NOMO-1 treated with dmso at 0.1 percent for 144 hours (cell line): ENCODE measurements at regions not wholly inside any gene's neighbourhood (a gene's known extent, or its start where the extent isn't known, plus 50 kb on each side); places are given as distances from the start of the nearest gene placed in this dataset.

ENCODE experiments used
- DNase-seq: peaks from one replicate; lab custom pipeline; 2025; ENCODE audit not compliant: unreplicated experiment; lab: John Stamatoyannopoulos, UW

GRCh38 chr3:19093084-19093483, 55.2 kb upstream of the KCNH8 start:
- DNase-seq, result no peak

- no peak for DNase-seq
Observed at GRCh38 chr3:19077388-19077787, 70.9 kb upstream of the KCNH8 start.

GRCh38 chr3:19075037-19075436, 73.3 kb upstream of the KCNH8 start:
- no peak for DNase-seq

DNA sequence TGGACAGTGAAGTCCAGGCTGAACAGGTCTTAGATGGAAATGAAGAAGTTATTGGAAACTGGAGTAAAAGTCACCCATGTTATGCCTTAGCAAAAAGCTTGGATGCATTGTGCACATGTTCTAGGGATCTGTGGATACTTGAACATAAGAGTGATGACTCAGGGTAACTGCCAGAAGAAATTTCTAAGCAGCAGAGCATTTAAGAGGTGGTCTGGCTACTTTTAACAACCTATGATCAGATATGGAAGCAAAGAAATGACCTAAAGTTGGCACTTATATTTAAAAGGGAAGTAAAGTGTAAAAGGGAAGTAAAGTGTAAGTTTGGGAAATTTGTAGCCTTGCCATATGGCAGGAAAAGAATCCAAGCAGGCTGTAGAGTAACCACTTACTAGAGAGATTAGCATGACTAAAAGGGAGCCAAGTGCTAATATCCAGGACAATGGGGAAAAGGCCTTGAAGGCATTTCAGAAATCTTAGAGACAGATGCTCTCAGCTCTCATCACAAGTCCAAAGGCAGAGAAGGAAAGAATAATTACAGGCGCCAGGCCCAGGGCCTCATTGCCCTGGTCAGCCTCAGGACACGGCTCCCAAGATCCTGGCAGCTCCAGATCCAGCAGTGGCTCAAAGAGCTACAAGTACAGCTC, 73.9 kb upstream of the KCNH8 start:
- no peak for DNase-seq

GRCh38 chr3:19073341-19074105, 74.8 kb upstream of the KCNH8 start:
- DNase-seq, result no peak

- DNase-seq, result no peak
Observed at GRCh38 chr3:19070325-19070724, 78.0 kb upstream of the KCNH8 start.

GRCh38 chr3:19065027-19065426, 83.3 kb upstream of the KCNH8 start:
- no peak for DNase-seq

DNA sequence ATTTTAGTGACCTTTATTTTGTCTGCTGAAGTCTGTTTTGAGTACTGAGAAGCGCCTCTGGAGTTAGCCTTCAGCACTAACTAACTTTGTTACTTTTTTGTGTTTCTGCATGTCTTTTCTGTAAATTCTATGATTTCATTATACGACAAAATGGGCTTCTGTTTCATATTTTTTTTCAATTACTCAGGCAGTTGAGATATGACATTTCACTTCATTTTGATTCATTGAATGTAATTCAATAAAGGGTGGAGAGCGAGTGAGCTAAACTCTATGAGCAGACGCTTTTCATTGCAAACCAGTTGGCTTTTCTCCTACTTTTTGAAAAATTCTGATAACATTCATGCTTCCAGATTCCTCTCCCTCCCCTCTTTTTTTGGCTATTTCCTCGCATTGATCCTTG, 84.4 kb upstream of the KCNH8 start:
- no peak for DNase-seq

DNA sequence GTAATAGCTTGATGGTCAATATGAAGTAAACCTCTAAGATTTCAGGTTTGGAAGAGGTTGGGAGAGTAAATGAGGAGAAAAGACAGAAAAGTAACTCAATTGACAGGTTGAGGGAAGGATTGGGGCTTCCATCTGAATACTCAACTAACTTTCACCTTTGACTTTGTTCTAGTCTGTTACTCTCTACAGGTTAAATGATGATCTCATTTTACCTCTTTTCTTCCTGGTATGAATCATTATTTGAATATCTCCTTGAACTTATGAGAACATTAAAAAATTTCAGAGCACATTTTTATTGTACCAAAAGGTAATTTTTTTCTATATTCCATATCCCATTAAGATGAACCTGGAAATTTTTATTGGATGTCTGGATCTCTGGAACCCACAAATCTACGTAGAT, 87.9 kb upstream of the KCNH8 start:
- no peak for DNase-seq

DNA sequence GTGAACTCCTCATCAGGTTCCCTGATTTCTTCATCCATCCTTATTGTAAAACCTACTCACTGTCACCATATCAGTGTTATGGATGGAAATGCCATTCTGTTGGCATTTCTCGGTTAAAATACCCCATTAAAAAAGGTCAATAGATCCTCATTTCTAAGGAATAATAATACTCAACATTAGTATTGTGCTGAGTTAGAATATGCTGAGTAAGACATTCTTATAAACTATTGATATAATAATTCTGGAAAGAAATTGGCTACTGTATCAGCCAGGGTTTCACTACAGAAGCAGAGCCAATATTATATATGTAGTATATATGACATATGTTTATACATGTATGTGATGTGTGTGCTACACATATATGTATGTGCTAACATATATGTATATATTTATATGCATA, 95.4 kb upstream of the KCNH8 start:
- DNase-seq, result no peak

DNA sequence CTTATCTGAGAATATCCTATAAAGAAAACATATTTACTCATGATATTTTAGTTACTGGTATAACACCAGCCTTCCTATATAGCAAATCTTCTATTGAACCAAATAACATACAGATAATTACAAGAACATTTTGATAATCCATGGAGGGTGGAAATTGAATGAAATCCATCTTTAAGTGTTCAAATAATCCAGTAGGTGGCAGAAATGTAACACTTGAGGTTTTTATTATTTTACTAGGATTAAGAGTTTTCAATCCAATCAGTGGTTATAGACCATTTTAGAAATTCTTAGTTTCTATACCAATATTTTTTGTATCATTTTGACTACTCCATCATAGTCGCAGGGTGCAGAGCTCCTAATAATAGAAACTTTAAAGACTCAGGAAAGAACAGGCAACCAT, 101.9 kb upstream of the KCNH8 start:
- no peak for DNase-seq

DNA sequence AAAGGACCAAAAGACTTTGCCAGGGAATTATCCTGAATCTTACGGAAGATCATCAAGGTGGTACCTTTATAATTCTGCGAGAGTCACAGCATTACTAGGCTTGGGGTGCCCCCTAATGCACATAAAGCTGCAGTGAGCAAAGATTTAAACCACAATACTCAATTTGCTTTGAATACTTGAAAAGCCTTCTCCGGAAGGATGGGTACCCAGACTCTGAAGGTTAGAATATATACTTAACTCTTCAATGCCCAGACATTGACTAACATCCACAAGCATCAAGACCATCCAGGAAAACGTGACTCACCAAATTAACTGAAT, 117.8 kb upstream of the KCNH8 start:
- DNase-seq, result no peak

- no peak for DNase-seq
Observed at GRCh38 chr3:19029837-19030521, 118.3 kb upstream of the KCNH8 start.

GRCh38 chr3:19025441-19025840, 122.9 kb upstream of the KCNH8 start:
- no peak for DNase-seq

DNA sequence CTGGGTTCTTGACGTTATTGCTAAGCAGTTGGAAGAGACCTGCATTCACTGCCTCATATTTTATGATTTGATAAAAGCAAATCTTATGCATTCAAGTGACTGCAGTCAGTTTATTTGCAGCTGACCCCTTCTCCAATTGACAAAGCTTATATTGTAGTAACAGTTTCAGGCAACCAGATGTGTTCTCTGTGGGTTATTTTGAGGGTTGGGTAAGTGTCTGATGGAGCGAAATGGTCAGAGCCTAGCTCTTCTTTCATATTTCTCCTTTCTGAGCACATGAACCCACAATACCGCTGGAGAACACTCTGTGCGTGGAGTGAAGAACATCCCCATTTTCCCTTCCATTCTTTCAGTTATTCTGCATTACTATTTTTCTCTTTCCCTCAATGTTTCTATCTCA, 125.8 kb upstream of the KCNH8 start:
- no peak for DNase-seq

DNA sequence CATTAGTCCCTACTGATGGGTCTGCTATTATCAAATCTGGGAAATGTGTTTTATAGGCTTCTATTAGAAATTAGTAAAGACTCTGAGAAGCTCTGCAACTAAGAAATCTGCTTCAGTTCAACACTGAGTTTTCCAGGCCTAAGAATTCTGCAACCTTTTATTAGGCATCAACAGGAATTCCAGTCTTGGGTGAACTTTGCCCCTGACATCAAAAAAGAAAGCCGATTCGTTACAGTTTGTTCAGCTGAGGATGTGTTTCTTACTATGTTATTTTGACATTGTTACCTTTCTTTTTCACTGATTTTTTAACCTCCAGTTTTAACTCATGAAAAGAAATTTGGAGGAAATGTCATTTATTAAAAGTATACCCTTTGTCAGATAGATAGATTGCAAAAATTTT, 131.5 kb upstream of the KCNH8 start:
- DNase-seq, result no peak

DNA sequence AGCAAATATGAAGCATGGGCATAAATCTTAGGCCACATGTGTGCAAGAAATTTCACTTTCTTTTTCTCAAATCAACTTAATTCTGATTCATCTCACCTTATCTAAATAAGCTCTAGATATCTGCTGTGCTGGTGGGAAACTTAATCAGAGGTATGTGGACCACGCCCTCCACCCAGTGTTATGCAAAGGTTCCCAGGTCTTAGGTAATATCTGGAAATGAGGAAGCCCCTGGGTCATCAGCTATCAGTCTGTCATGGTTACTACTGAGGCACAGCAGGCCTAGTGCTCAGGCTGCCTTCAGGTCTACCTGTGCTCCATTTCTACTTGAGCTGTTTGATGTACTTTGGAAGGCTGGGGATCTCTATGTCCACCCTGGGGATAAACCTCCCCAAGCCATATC, 134.4 kb upstream of the KCNH8 start:
- no peak for DNase-seq

DNA sequence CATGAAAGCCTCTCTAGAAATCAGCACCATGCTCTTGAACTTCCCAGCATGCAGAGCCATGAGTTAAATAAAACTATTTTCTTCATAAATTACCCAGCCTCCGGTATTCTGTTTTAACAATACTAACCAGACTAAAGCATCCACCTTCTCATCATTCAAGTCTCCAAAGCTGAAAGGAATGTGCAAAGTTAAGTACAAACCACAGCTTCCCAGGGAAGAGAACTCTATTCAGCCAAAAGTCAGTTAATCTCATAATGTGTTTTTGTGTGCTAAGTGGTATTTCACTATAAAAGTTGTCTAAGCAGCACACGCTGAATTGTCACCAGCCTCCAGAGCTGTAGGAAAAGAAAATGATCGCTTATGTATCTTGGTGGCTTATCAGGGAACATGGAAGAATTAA, 135.5 kb upstream of the KCNH8 start:
- DNase-seq, result no peak

DNA sequence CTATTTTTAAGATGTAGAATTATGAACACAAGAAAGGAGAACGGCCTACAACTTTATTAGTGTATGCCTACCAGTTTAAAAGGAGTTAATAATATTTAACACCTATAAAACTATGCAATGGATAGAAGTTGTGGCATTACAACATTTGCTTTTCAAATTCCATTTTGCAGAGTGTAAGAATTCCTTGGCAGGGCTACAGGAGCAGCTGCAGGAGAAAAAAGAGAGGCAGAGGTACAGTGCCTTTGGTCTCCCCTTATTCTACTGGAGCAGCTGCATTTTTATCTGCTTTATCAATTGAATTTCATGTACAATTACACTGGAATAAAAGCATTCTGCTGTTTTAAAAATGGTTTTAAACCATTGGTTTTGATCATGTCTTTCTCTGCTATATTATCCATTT, 145.7 kb upstream of the KCNH8 start:
- no peak for DNase-seq

- DNase-seq, result no peak
Observed at GRCh38 chr3:18998069-18998468, 150.2 kb upstream of the KCNH8 start.

- no peak for DNase-seq
Observed at GRCh38 chr3:18992709-18993108, 155.6 kb upstream of the KCNH8 start.

GRCh38 chr3:18989237-18989795, 159.0 kb upstream of the KCNH8 start:
- no peak for DNase-seq
